ENCODE measurements at regions not wholly inside any gene's neighbourhood (a gene's known extent, or its start where the extent isn't known, plus 50 kb on each side); places are given as distances from the start of the nearest gene placed in this dataset.
"Not testable (repeated sequence)": the region's sequence is repeated elsewhere in the genome, so short reads cannot be mapped to it uniquely, and the experiment has no call there.

- TF ChIP-seq CTCF (optimal IDR thresholded peaks at IDR 0.05 in 1 of 3, IDR thresholded peaks at IDR 0.05 in 1 of 3, conservative IDR thresholded peaks at IDR 0.05 in 1 of 3; ENCODE audit: extremely low read depth in 1 of 3, insufficient read depth in 2 of 3, low read length in 3 of 3); EZH2 (IDR thresholded peaks at IDR 0.05; ENCODE audit: low read length): not testable (repeated sequence)
Measured at GRCh38 chr2:87291400-87292200, 270.0 kb upstream of the PLGLB1 start.
